GM21381 (cell line): ENCODE measurements at regions not wholly inside any gene's neighbourhood (a gene's known extent, or its start where the extent isn't known, plus 50 kb on each side); places are given as distances from the start of the nearest gene placed in this dataset.

Source experiments
- ATAC-seq: cut with Tn5 transposase; IDR thresholded peaks from one replicate; pipeline ENCODE4 v1.9.1; 2021; ENCODE audit warnings: mild to moderate bottlenecking, moderate library complexity; ENCODE audit not compliant: unreplicated experiment

GRCh38 chr13:38606699-38607535 is 80.0 kb upstream of the FREM2 start:
- ATAC-seq = no peak

GRCh38 chr13:38617936-38618335 is 68.9 kb upstream of the FREM2 start:
- ATAC-seq = no peak

DNA sequence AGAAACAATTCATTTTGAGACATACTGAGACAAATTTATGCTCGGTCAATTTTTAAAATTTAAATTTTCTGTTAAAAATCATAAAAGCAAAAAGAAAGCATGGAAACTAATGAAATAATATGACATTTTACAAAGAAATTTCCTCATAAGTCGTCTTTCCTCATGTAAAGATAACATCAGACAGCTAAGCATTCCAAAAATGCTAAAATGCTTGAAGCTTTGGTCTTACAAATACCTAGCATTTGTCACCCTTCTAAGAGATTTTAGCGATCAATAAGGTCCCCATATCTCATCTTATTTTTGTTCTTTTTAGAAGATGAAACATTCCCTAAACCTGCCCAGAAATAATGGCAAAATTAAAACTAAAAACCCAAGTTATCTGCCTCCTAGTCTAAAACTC is 68.5 kb upstream of the FREM2 start:
- ATAC-seq = no peak

DNA sequence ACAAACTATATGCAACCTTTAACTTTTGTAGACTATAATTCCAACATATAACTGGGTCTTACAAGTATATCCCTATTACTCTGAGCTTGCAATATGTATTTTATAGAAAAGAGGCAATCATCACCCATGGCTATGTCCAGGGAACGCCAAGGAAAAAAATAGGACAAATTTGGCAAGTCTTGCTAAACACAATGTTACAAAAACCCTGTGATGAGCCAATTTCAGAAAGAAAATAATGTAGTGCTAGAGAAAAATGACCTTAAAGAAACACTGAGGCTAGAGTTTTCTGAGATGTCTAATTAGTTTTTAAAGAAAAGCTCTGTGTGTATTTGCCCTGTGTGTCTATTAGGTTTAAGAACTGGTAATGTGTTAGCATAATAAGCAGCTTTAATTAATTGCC is 68.0 kb upstream of the FREM2 start:
- ATAC-seq = no peak

DNA sequence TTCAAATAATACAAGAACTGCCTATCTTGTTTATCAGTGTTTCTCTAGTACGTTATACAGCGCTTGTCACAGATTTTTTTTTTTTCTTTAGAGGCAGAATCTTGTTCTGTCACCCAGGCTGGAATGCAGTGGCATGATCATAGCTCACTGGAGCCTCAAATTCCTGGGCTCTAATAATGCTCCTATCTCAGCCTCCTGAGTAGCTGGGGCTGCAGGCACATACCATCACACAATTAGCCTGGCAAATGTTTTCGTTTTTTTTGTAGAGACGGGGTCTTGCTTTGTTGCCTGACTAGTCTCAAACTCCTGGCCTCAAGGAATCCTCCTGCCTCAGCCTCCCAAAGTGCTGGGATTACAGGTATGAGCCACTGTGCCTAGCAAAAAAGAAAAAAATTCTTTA is 66.0 kb upstream of the FREM2 start:
- ATAC-seq = no peak

- ATAC-seq = no peak
These were observed 62.1 kb upstream of the FREM2 start for GRCh38 chr13:38624822-38625221.

DNA sequence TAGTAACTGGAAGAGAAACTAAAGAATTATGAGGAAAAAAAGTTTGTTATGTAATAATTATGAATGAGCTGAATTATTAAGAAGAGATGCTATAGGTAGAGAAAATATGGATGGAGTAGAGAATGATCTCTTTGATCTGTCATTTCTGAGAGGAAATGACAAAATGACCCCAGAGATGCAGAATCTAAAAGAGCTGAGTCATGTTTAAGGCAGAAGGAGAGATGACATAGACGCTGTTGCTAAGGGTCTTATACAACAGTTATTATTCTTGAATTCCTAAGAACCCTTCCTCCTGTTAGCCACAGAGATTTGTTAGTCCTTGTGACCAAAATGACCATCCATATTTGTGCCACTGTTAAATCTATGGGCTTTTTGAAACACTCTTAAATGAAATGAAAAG is 58.3 kb upstream of the FREM2 start:
- ATAC-seq = no peak

DNA sequence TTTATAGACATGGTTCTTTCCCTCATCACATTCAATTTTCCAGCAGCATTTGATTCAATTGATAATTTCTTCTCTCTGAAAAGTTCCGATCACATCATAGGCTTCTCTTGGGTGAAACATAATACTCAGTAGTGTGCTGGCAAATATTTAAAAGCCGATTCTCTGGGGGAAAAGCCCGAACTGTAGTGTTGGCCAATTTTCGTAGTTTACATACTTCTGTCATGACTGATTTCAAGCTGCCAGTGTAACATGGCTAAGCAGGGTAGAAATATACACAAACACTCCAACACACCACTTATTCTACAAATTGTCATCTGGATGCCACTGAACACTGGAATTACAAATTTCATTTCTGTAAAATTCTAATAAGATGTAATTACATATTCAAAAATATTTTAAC is 56.1 kb upstream of the FREM2 start:
- no peak for ATAC-seq

GRCh38 chr13:38635030-38635429 is 51.8 kb upstream of the FREM2 start:
- ATAC-seq = no peak

GRCh38 chr13:38636073-38636472 is 50.8 kb upstream of the FREM2 start:
- no peak for ATAC-seq

GRCh38 chr13:38636761-38637160 is 50.1 kb upstream of the FREM2 start:
- no peak for ATAC-seq
